ENCODE measurements at regions not wholly inside any gene's neighbourhood (a gene's known extent, or its start where the extent isn't known, plus 50 kb on each side); places are given as distances from the start of the nearest gene placed in this dataset.

- no peak for DNase-seq (ENCODE audit: low read depth)
- no peak overlapping the region for H3K4me3 ChIP-seq (ENCODE audit: low read length)
- no peak for TF ChIP-seq CTCF (conservative IDR thresholded peaks at IDR 0.05; ENCODE audit: low read length)
These were observed 361.1 kb downstream of the HGF start for GRCh38 chr7:81408728-81409127.

- TF ChIP-seq CTCF (conservative IDR thresholded peaks at IDR 0.05; ENCODE audit: low read length) = no peak
- no peak overlapping the region for H3K4me3 ChIP-seq (ENCODE audit: low read length)
- DNase-seq (ENCODE audit: low read depth) = peak; percentile 25
These were observed 362.8 kb downstream of the HGF start for GRCh38 chr7:81407094-81407493.

GRCh38 chr7:81404669-81405068 is 365.2 kb downstream of the HGF start:
- no peak for TF ChIP-seq CTCF (conservative IDR thresholded peaks at IDR 0.05; ENCODE audit: low read length)
- no peak overlapping the region for H3K4me3 ChIP-seq (ENCODE audit: low read length)
- no peak for DNase-seq (ENCODE audit: low read depth)

- DNase-seq (ENCODE audit: low read depth) = no peak
- H3K4me3 ChIP-seq (ENCODE audit: low read length) = no peak overlapping the region
- TF ChIP-seq CTCF (conservative IDR thresholded peaks at IDR 0.05; ENCODE audit: low read length) = no peak
These were observed 367.6 kb downstream of the HGF start for GRCh38 chr7:81402227-81402626.

GRCh38 chr7:81399471-81399870 is 370.4 kb downstream of the HGF start:
- H3K4me3 ChIP-seq (ENCODE audit: low read length) = no peak overlapping the region
- no peak for DNase-seq (ENCODE audit: low read depth)
- TF ChIP-seq CTCF (conservative IDR thresholded peaks at IDR 0.05; ENCODE audit: low read length) = no peak

DNA sequence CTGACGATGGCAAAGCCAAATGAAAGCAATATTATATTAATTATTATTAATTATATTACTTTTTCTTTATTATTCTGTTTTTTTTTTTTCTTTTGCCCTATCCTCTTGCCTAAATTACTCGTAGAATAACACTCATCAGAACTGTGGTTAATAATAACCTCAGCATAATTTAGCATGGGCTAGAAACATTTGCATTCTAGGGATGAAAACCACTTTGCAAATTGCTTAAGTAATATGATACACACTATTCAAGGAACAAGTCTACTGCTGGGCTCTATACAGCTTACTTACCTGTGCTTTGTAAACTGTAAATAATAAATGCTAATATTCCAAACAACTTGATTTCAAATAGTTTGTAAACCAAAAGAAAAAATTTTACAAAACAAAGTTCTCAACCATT is 375.8 kb downstream of the HGF start:
- no peak for DNase-seq (ENCODE audit: low read depth)
- TF ChIP-seq CTCF (conservative IDR thresholded peaks at IDR 0.05; ENCODE audit: low read length) = no peak
- no peak overlapping the region for H3K4me3 ChIP-seq (ENCODE audit: low read length)

GRCh38 chr7:81393018-81393417 is 376.8 kb downstream of the HGF start:
- H3K4me3 ChIP-seq (ENCODE audit: low read length) = no peak overlapping the region
- no peak for TF ChIP-seq CTCF (conservative IDR thresholded peaks at IDR 0.05; ENCODE audit: low read length)
- DNase-seq (ENCODE audit: low read depth) = peak; percentile 30

All from AG10803 (cell line).